Loucy (cell line): ENCODE measurements at regions not wholly inside any gene's neighbourhood (a gene's known extent, or its start where the extent isn't known, plus 50 kb on each side); places are given as distances from the start of the nearest gene placed in this dataset.

ENCODE experiments used
- H2AFZ ChIP-seq: fragments of 200-600 bp; sonication (generic); 2 replicates; pipeline ENCODE4 v1.6.0; 2016; ENCODE audit warnings: antibody characterized with exemption, mild to moderate bottlenecking, low read length, moderate library complexity
- H3F3A ChIP-seq: fragments of 200-600 bp; 2 replicates; pipeline ENCODE4 v1.6.0; 2016; ENCODE audit warnings: antibody characterized with exemption, low read depth, mild to moderate bottlenecking
- H3K27me3 ChIP-seq: fragments of 200-600 bp; sonication (generic); 2 replicates; pipeline ENCODE4 v1.6.1; 2014; ENCODE audit warnings: low read length, mild to moderate bottlenecking; ENCODE audit not compliant: insufficient read depth, poor library complexity, severe bottlenecking
- H3K36me3 ChIP-seq: fragments of 200-600 bp; sonication (generic); 2 replicates; pipeline ENCODE4 v1.6.1; 2016; ENCODE audit warnings: low read length; ENCODE audit not compliant: insufficient read depth
- H3K4me1 ChIP-seq: fragments of 200-600 bp; sonication (generic); 2 replicates; pipeline ENCODE4 v1.5.1; 2014; ENCODE audit warnings: low read length, mild to moderate bottlenecking; ENCODE audit not compliant: insufficient read depth, poor library complexity, severe bottlenecking
- H3K4me2 ChIP-seq: fragments of 200-600 bp; sonication (generic); 2 replicates; pipeline ENCODE4 v1.6.0; 2014; ENCODE audit warnings: antibody characterized with exemption, low read length, low read depth, mild to moderate bottlenecking; ENCODE audit not compliant: poor library complexity, severe bottlenecking
- H3K4me3 ChIP-seq: fragments of 200-600 bp; sonication (generic); 2 replicates; pipeline ENCODE4 v1.5.1; 2014; ENCODE audit warnings: low read length, mild to moderate bottlenecking, mixed read lengths; ENCODE audit not compliant: poor library complexity, severe bottlenecking
- H3K79me2 ChIP-seq: fragments of 200-600 bp; sonication (generic); 2 replicates; pipeline ENCODE4 v1.6.1; 2014; ENCODE audit warnings: low read length; ENCODE audit not compliant: insufficient read depth
- H3K9ac ChIP-seq: fragments of 200-600 bp; sonication (generic); 2 replicates; pipeline ENCODE4 v1.6.0; 2014; ENCODE audit warnings: mild to moderate bottlenecking, low read depth, low read length, moderate library complexity; ENCODE audit not compliant: poor library complexity, severe bottlenecking
- H3K9me2 ChIP-seq: fragments of 200-600 bp; sonication (generic); replicated peaks from 2 replicates; pipeline ENCODE4 v1.6.1; 2016; ENCODE audit warnings: low read depth, low read length, mixed read lengths
- H3K9me3 ChIP-seq: fragments of 200-600 bp; sonication (generic); 2 replicates; pipeline ENCODE4 v1.6.1; 2014; ENCODE audit warnings: mild to moderate bottlenecking, antibody characterized with exemption, low read length, low read depth; ENCODE audit not compliant: insufficient read depth
- H4K20me1 ChIP-seq: fragments of 200-600 bp; sonication (generic); 2 replicates; pipeline ENCODE4 v1.6.0; 2014; ENCODE audit warnings: antibody characterized with exemption, low read length, mild to moderate bottlenecking; ENCODE audit not compliant: insufficient read depth, poor library complexity, severe bottlenecking
- EZH2phosphoT487 ChIP-seq: fragments of 200-600 bp; IDR thresholded peaks from 2 replicates; pipeline ENCODE4 v1.6.1; 2018; ENCODE audit warnings: antibody characterized with exemption, mild to moderate bottlenecking, moderate library complexity, borderline replicate concordance
- TF ChIP-seq, protein P1 (sequence below): fragments of 200-600 bp; sonication (generic); conservative IDR thresholded peaks from 2 replicates; pipeline ENCODE4 v1.5.1; 2014; ENCODE audit warnings: mild to moderate bottlenecking, antibody characterized with exemption, low read length

DNA sequence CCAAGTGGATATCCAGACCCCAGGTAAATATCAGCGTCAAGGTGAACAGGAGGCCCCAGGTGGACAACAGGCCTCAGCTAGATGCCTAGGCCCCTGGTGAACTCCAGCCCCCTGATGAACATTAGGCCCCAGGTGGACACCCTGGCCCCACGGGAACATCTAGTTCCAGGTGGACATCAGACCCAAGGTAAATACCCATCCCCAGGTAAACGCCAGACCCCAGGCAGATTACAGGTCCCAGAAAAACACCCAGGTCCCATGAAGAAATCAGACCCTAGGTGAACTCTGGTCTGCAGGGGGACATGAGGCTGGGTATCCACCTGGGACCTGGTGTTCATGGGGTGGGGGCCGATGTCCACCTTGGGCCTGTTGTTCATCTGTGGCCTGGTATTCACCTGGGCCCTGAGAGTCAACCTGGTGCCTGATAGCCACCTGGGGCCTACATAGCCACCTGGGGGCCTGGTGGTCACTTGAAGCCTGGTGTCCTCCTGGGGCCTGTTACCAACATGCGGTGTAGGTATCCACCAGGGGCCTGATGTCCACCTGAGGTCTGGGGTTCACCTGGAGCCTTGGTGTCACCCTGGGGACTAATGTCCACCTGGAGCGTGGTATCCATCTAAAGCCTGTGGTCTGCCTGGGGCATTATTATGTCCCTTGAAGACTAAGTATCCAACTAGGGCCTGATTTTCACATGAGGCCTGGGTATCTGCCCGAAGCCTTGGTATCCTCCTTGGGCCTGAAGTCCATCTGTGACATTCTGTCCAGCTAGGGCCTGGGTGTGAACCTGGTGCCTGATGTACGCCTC is 56.8 kb upstream of the SEPTIN5 start:
- Histone ChIP-seq H2AFZ (no peak overlapping the region), H3K9me2 (no peaks in the 10 kb centered on the region), H3K79me2 (no peaks in the 10 kb centered on the region), H3K9ac (no peak overlapping the region), H3K4me3 (no peak overlapping the region), H3K4me1 (no peaks in the 10 kb centered on the region), H3K36me3 (no peaks in the 10 kb centered on the region), H3K4me2 (no peak overlapping the region), H3K9me3 (no peaks in the 10 kb centered on the region), H3K27me3 (no peaks in the 10 kb centered on the region), H4K20me1 (no peaks in the 10 kb centered on the region), H3F3A (no peaks in the 10 kb centered on the region)
- no peak for TF ChIP-seq EZH2phosphoT487
- TF ChIP-seq, protein P1, sequence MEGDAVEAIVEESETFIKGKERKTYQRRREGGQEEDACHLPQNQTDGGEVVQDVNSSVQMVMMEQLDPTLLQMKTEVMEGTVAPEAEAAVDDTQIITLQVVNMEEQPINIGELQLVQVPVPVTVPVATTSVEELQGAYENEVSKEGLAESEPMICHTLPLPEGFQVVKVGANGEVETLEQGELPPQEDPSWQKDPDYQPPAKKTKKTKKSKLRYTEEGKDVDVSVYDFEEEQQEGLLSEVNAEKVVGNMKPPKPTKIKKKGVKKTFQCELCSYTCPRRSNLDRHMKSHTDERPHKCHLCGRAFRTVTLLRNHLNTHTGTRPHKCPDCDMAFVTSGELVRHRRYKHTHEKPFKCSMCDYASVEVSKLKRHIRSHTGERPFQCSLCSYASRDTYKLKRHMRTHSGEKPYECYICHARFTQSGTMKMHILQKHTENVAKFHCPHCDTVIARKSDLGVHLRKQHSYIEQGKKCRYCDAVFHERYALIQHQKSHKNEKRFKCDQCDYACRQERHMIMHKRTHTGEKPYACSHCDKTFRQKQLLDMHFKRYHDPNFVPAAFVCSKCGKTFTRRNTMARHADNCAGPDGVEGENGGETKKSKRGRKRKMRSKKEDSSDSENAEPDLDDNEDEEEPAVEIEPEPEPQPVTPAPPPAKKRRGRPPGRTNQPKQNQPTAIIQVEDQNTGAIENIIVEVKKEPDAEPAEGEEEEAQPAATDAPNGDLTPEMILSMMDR: no peak

DNA sequence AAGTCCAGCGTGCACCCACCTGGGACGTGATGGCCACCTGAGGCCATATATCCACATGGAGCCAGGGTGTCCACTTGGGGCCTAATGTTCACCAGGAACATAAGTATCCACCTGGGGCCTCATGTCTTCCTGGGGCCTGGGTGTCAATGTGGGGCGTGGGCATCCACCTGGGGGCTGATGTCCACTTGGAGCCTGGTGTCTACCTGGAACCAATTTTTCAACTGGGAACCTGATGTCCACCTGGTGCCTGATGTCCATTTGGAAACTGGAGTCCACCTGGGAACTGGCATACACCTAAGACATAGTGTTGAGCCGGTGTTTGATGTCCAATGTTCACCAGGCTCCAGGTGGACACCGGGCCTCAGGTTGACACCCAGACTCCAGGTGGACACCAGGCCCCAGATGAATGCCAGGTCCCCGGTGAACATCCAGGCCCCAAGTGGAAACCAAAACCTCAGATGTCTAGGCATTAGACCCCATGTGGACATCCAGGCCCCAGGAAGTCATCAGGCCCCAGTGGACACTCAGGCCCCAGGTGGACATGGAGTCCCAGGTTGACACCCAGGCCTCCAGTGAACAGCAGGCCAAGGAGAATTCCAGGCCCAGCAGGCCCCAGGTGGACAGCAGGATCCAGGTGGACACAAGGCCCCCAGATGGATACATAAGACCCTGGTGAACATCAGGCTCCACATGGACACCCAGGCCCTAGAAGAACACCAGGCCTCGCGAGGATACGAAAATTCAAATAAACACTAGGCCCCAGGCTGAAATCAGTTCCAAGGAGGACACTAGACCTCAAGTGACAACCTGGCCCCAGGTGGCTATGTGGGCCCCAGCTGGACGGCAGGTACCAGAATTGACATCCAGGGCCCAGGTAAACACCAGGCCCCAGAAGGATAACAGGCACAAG is 56.0 kb upstream of the SEPTIN5 start:
- no peaks in the 10 kb centered on the region for H3K79me2 ChIP-seq
- no peaks in the 10 kb centered on the region for H4K20me1 ChIP-seq
- H3F3A ChIP-seq: no peaks in the 10 kb centered on the region

DNA sequence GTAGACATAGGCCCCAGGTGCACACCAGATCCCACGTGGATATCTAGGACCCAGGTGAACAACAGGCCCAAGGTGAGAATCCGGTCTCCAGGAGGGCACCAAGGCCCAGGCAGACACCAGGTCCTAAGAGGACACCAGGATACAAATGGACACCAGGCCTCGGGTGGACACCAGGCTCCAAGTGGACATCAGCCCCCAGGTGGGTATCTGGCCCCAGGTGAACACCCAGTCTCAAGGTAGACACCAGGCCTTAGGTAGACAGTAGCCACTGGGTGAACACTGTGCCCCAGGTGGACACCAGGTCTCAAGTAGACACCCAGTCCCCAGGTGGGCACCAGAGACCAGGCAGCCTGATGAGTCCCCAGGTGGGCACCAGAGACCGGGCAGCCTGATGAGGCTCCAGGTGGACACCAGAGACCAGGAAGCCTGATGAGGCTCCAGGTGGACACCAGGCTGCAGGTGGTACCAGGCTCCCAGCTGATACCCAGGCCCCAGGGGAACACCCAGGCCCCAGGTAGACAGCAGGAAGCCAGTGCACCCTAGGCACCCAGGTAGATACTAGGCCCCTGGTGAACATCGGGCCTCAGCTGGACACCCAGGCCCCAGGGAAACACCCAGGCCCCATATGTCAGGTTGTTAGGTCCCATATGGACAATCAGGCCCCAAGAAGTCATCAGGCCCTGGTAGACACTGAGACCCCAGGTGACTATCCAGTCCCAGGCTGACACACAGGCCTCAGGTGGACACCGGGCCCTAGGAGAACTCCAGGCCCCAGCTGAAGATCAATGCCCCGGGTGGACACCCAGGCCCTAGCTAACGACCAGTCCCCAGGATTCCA is 55.1 kb upstream of the SEPTIN5 start:
- TF ChIP-seq, protein P1: no peak
- Histone ChIP-seq H3F3A (no peaks in the 10 kb centered on the region), H3K4me2 (no peak overlapping the region), H2AFZ (no peak overlapping the region), H3K9ac (no peak overlapping the region), H4K20me1 (no peaks in the 10 kb centered on the region), H3K9me3 (no peaks in the 10 kb centered on the region), H3K4me3 (no peak overlapping the region), H3K4me1 (peaks cover 9% of the 10 kb centered on the region), H3K79me2 (no peaks in the 10 kb centered on the region), H3K27me3 (no peaks in the 10 kb centered on the region), H3K36me3 (no peaks in the 10 kb centered on the region), H3K9me2 (no peaks in the 10 kb centered on the region)

More for the DNA sequence above, 56.0 kb upstream of the SEPTIN5 start:
- Histone ChIP-seq H3K4me1 (peaks cover 3% of the 10 kb centered on the region), H2AFZ (no peak overlapping the region), H3K4me2 (no peak overlapping the region), H3K9me2 (no peaks in the 10 kb centered on the region), H3K36me3 (no peaks in the 10 kb centered on the region), H3K9ac (no peak overlapping the region), H3K4me3 (no peak overlapping the region), H3K9me3 (no peaks in the 10 kb centered on the region), H3K27me3 (no peaks in the 10 kb centered on the region)
- TF ChIP-seq, protein P1: no peak
- TF ChIP-seq EZH2phosphoT487: no peak
